Fibroblast of villous mesenchyme (primary cell): ENCODE measurements at regions not wholly inside any gene's neighbourhood (a gene's known extent, or its start where the extent isn't known, plus 50 kb on each side); places are given as distances from the start of the nearest gene placed in this dataset.
A peak's percentile ranks its signal among the peaks of the same experiment; 100 is the strongest.
"Not testable (repeated sequence)": the region's sequence is repeated elsewhere in the genome, so short reads cannot be mapped to it uniquely, and the experiment has no call there.

Experiments
- DNase-seq: peaks from one replicate; pipeline ENCODE4 v3.0.0-alpha.2; 2010; ENCODE audit warnings: low read depth
- H3K4me3 ChIP-seq: 2 replicates; pipeline ENCODE4 v1.5.1; 2011; ENCODE audit warnings: low read depth, mild to moderate bottlenecking, low read length
- TF ChIP-seq, protein P1 (sequence below): IDR thresholded peaks from 2 replicates; pipeline ENCODE4 v1.5.1; 2012; ENCODE audit warnings: low read depth, mild to moderate bottlenecking, low read length; ENCODE audit not compliant: insufficient read depth

- no peak overlapping the region for H3K4me3 ChIP-seq
- TF ChIP-seq, protein P1, sequence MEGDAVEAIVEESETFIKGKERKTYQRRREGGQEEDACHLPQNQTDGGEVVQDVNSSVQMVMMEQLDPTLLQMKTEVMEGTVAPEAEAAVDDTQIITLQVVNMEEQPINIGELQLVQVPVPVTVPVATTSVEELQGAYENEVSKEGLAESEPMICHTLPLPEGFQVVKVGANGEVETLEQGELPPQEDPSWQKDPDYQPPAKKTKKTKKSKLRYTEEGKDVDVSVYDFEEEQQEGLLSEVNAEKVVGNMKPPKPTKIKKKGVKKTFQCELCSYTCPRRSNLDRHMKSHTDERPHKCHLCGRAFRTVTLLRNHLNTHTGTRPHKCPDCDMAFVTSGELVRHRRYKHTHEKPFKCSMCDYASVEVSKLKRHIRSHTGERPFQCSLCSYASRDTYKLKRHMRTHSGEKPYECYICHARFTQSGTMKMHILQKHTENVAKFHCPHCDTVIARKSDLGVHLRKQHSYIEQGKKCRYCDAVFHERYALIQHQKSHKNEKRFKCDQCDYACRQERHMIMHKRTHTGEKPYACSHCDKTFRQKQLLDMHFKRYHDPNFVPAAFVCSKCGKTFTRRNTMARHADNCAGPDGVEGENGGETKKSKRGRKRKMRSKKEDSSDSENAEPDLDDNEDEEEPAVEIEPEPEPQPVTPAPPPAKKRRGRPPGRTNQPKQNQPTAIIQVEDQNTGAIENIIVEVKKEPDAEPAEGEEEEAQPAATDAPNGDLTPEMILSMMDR = no peak
- peak; percentile 59 for DNase-seq
These were observed 156.4 kb upstream of the SH3BP4 start for GRCh38 chr2:234795272-234795920.

DNA sequence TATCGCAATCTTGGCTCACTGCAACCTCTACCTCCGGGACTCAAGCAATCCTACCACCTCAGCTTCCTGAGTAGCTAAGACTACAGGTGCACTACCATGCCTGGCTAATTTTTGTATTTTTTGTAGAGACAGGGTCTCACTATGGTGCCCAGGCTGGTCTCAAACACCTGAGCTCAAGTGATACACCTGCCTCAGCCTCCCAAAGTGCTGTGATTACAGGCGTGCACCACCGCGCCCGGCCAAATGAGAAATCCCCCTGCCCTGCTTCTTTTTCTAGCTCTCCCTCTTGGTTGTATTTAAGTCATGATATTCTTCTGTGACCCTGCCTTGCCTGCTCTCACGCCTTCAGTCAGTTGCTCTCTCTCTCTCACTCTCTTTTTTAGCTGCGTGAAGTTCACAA, 157.0 kb upstream of the SH3BP4 start:
- H3K4me3 ChIP-seq = no peak overlapping the region
- TF ChIP-seq, protein P1 = no peak
- DNase-seq = no peak

GRCh38 chr2:234793212-234793785, 158.5 kb upstream of the SH3BP4 start:
- no peak for DNase-seq
- TF ChIP-seq, protein P1 = no peak
- H3K4me3 ChIP-seq = no peak overlapping the region

DNA sequence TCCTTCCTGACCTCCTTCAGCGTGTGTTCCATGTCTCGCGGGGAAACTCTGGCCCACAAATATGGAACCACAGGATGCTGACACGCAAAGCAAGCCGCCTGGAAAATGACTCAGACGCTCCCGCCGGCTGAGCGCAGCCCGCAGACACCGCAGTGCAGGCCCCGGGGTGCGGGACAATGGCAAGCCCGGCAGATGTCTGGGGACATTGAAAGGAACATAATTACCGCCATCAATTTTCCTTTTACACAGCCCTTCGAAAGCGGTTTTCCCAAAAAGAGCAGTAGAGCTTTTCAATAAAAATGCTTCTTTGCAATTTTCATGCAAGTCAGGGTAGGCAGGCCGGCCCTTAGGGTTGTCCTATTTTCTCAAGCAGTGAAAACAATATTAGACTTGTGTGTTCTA, 159.2 kb upstream of the SH3BP4 start:
- TF ChIP-seq, protein P1 = no peak
- DNase-seq = peak; percentile 28
- no peak overlapping the region for H3K4me3 ChIP-seq

DNA sequence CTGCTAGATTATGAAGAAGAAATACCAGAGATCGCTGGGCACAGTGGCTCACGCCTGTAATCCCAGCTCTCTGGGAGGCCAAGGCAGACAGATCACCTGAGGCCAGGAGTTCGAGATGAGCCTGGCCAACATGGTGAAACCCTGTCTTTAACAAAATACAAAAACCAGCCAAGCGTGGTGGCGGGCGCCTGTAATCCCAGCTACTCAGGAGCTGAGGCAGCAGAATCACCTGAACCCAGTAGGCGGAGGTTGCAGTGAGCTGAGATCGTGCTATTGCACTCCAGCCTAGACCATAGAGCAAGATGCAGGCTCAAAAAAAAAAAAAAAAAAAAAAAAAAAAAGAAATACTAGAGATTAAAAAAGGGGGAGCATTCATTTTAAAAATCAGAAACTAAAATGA, 159.7 kb upstream of the SH3BP4 start:
- not testable (repeated sequence) for H3K4me3 ChIP-seq, DNase-seq

GRCh38 chr2:234790380-234790779, 161.4 kb upstream of the SH3BP4 start:
- TF ChIP-seq, protein P1 = no peak
- H3K4me3 ChIP-seq = no peak overlapping the region
- DNase-seq = no peak

DNA sequence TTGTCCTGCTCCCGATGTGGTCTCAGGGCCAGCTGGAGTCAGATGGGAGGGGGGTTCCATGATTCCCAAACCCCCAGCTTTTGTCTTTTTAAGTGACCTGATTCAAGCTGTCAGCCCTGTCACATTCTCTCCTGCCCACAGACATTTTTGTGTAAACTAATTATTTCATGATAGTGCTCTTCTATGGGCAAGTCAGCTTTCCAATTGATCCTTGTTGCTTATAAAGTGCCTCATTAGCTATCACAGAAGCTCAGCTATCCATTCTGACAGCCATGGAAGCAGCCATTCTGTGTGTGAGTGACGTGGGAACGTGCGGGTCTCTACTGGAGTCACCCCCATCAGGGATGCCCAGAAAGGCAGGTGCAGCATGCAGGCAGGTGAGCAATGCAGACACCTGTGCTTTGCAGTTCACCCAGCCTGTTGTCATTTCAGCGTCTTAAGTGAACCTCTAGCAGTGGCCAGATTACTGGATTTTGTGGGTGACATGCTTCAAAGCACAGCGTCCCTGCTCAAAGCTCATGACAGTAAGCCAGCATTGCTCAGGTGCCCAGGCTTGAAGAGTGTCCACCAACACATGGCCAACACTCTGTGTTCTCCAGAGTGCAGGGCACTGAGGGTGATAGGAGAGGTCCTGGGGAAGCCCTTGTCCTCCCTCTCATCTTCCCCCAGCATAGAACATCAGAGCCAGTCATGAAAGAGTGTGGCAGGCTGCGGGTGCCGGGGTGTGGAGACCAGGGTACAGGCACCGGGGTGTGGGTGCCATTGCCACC, 162.1 kb upstream of the SH3BP4 start:
- TF ChIP-seq, protein P1 = no peak
- no peak overlapping the region for H3K4me3 ChIP-seq
- DNase-seq = no peak
